ENCODE measurements at regions not wholly inside any gene's neighbourhood (a gene's known extent, or its start where the extent isn't known, plus 50 kb on each side); places are given as distances from the start of the nearest gene placed in this dataset.

GRCh38 chr7:47094462-47094861 lies 487.4 kb downstream of the TNS3 start:
- TF ChIP-seq, protein P1, sequence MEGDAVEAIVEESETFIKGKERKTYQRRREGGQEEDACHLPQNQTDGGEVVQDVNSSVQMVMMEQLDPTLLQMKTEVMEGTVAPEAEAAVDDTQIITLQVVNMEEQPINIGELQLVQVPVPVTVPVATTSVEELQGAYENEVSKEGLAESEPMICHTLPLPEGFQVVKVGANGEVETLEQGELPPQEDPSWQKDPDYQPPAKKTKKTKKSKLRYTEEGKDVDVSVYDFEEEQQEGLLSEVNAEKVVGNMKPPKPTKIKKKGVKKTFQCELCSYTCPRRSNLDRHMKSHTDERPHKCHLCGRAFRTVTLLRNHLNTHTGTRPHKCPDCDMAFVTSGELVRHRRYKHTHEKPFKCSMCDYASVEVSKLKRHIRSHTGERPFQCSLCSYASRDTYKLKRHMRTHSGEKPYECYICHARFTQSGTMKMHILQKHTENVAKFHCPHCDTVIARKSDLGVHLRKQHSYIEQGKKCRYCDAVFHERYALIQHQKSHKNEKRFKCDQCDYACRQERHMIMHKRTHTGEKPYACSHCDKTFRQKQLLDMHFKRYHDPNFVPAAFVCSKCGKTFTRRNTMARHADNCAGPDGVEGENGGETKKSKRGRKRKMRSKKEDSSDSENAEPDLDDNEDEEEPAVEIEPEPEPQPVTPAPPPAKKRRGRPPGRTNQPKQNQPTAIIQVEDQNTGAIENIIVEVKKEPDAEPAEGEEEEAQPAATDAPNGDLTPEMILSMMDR (IDR thresholded peaks at IDR 0.05 in 2 of 3, conservative IDR thresholded peaks at IDR 0.05 in 1 of 3; ENCODE audit: borderline replicate concordance in 1 of 3, insufficient read depth in 1 of 3, low read depth in 2 of 3, low read length in 2 of 3): no peak
- TF ChIP-seq ZFX (IDR thresholded peaks at IDR 0.05) (no peak), EZH2phosphoT487 (IDR thresholded peaks at IDR 0.05; ENCODE audit: borderline replicate concordance) (no peak), POLR2AphosphoS5 (IDR thresholded peaks at IDR 0.05; ENCODE audit: low read depth, low read length) (no peak), ATF3 (IDR thresholded peaks at IDR 0.05) (no peak), EGR1 (IDR thresholded peaks at IDR 0.05; ENCODE audit: low read depth) (no peak), CEBPB (IDR thresholded peaks at IDR 0.05; ENCODE audit: low read depth) (no peak), POLR2A (IDR thresholded peaks at IDR 0.05; ENCODE audit: borderline replicate concordance, extremely low read depth, insufficient read depth, insufficient read length) (no peak), FOSL1 (IDR thresholded peaks at IDR 0.05; ENCODE audit: low read depth) (no peak), ZNF274 (IDR thresholded peaks at IDR 0.05; ENCODE audit: low read depth, low read length) (no peak)
- TF ChIP-seq, protein P2, sequence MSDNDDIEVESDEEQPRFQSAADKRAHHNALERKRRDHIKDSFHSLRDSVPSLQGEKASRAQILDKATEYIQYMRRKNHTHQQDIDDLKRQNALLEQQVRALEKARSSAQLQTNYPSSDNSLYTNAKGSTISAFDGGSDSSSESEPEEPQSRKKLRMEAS (IDR thresholded peaks at IDR 0.05): no peak
